Brain microvascular endothelial cell (primary cell): ENCODE measurements at regions not wholly inside any gene's neighbourhood (a gene's known extent, or its start where the extent isn't known, plus 50 kb on each side); places are given as distances from the start of the nearest gene placed in this dataset.
A peak's percentile ranks its signal among the peaks of the same experiment; 100 is the strongest.
"Not testable (repeated sequence)": the region's sequence is repeated elsewhere in the genome, so short reads cannot be mapped to it uniquely, and the experiment has no call there.

Experiments
- DNase-seq: peaks from one replicate; pipeline ENCODE4 v3.0.0-alpha.2; 2020
- H3K27ac ChIP-seq: fragments of 250-450 bp; sonication (Bioruptor Pico); 2 replicates; pipeline ENCODE4 v1.5.1; 2020; ENCODE audit warnings: mild to moderate bottlenecking, moderate library complexity
- H3K27me3 ChIP-seq: fragments of 250-450 bp; sonication (Bioruptor Pico); replicated peaks from 2 replicates; pipeline ENCODE4 v1.5.1; 2020; ENCODE audit warnings: mild to moderate bottlenecking
- H3K36me3 ChIP-seq: fragments of 250-450 bp; sonication (Bioruptor Pico); replicated peaks from 2 replicates; pipeline ENCODE4 v1.5.1; 2020; ENCODE audit warnings: mild to moderate bottlenecking
- H3K4me3 ChIP-seq: 2 replicates; pipeline ENCODE4 v1.5.1; 2011; ENCODE audit warnings: low read depth, mild to moderate bottlenecking, control low read depth, low read length, moderate library complexity
- CTCF ChIP-seq: IDR thresholded peaks from 2 replicates; pipeline ENCODE4 v1.5.1; 2011; ENCODE audit warnings: low read depth, mild to moderate bottlenecking, moderate library complexity, low read length, control low read depth, inconsistent platforms; ENCODE audit errors: missing control alignments
- in situ Hi-C: cut with HindIII; loops from 2 replicates; pipeline ENCODE4 v1.10.0; 2017; ENCODE audit warnings: low sequenced_read_pairs, low pct_ligation_motif_present

GRCh38 chr6:97765461-97765860 lies 482.4 kb upstream of the MMS22L start:
- no peak overlapping the region for H3K4me3 ChIP-seq
- no peaks in the 10 kb centered on the region for H3K36me3 ChIP-seq
- in situ Hi-C loops = no loop called here
- no peaks in the 10 kb centered on the region for H3K27me3 ChIP-seq
- no peak overlapping the region for H3K27ac ChIP-seq
- TF ChIP-seq CTCF = no peak
- DNase-seq = peak; percentile 15

GRCh38 chr6:97771372-97771771 lies 488.4 kb upstream of the MMS22L start:
- Histone ChIP-seq H3K4me3 (no peak overlapping the region), H3K27ac (no peak overlapping the region), H3K36me3 (no peaks in the 10 kb centered on the region), H3K27me3 (no peaks in the 10 kb centered on the region)
- no peak for TF ChIP-seq CTCF
- in situ Hi-C loops = no loop called here
- no peak for DNase-seq

- no peaks in the 10 kb centered on the region for H3K36me3 ChIP-seq
- in situ Hi-C loops = no loop called here
- H3K4me3 ChIP-seq = no peak overlapping the region
- DNase-seq = no peak
- no peak for TF ChIP-seq CTCF
- H3K27me3 ChIP-seq = no peaks in the 10 kb centered on the region
- no peak overlapping the region for H3K27ac ChIP-seq
Observed at GRCh38 chr6:97775012-97775411, 492.0 kb upstream of the MMS22L start.

GRCh38 chr6:97778290-97779038 lies 495.4 kb upstream of the MMS22L start:
- no peaks in the 10 kb centered on the region for H3K27me3 ChIP-seq
- no peak for TF ChIP-seq CTCF
- H3K27ac ChIP-seq = no peak overlapping the region
- DNase-seq = no peak
- in situ Hi-C loops = no loop called here
- H3K4me3 ChIP-seq = no peak overlapping the region
- H3K36me3 ChIP-seq = no peaks in the 10 kb centered on the region

- in situ Hi-C loops, H3K4me3 ChIP-seq, DNase-seq, H3K27me3 ChIP-seq, H3K36me3 ChIP-seq, H3K27ac ChIP-seq: not testable (repeated sequence)
Observed at GRCh38 chr6:97779039-97779766, 496.2 kb upstream of the MMS22L start.

GRCh38 chr6:97790926-97791590 lies 508.0 kb upstream of the MMS22L start:
- no peak overlapping the region for H3K27ac ChIP-seq
- H3K36me3 ChIP-seq = no peaks in the 10 kb centered on the region
- TF ChIP-seq CTCF = no peak
- in situ Hi-C loops = no loop called here
- no peaks in the 10 kb centered on the region for H3K27me3 ChIP-seq
- no peak for DNase-seq
- H3K4me3 ChIP-seq = no peak overlapping the region
